KMS-11 (cell line): ENCODE measurements at regions not wholly inside any gene's neighbourhood (a gene's known extent, or its start where the extent isn't known, plus 50 kb on each side); places are given as distances from the start of the nearest gene placed in this dataset.

ENCODE experiments used
- H2AFZ ChIP-seq: fragments of 200-600 bp; sonication (generic); 2 replicates; pipeline ENCODE4 v1.6.1; 2016; ENCODE audit warnings: antibody characterized with exemption, mixed run types, low read depth
- H3K27ac ChIP-seq: fragments of 200-600 bp; sonication (generic); 2 replicates; pipeline ENCODE4 v1.6.1; 2016; ENCODE audit warnings: mild to moderate bottlenecking, mixed run types
- H3K27me3 ChIP-seq: fragments of 200-600 bp; sonication (generic); 2 replicates; pipeline ENCODE4 v1.6.1; 2017; ENCODE audit warnings: mild to moderate bottlenecking, low read depth, mixed run types, moderate library complexity; ENCODE audit not compliant: insufficient read depth
- H3K36me3 ChIP-seq: fragments of 200-600 bp; sonication (generic); 2 replicates; pipeline ENCODE4 v1.6.1; 2017; ENCODE audit warnings: mild to moderate bottlenecking, mixed run types; ENCODE audit not compliant: insufficient read depth
- H3K4me1 ChIP-seq: fragments of 200-600 bp; sonication (generic); 2 replicates; pipeline ENCODE4 v1.6.1; 2016; ENCODE audit warnings: mild to moderate bottlenecking, low read depth, mixed run types; ENCODE audit not compliant: poor library complexity, severe bottlenecking
- H3K4me2 ChIP-seq: fragments of 200-600 bp; sonication (generic); 2 replicates; pipeline ENCODE4 v1.7.0; 2016; ENCODE audit warnings: mild to moderate bottlenecking, mixed run types
- H3K4me3 ChIP-seq: fragments of 200-600 bp; sonication (generic); IDR thresholded peaks from 2 replicates; pipeline ENCODE4 v1.6.1; 2017; ENCODE audit warnings: low read depth, low read length, mixed read lengths; ENCODE audit not compliant: insufficient read depth
- H3K79me2 ChIP-seq: fragments of 200-600 bp; sonication (generic); 2 replicates; pipeline ENCODE4 v1.6.1; 2016; ENCODE audit warnings: low read depth, mixed run types; ENCODE audit not compliant: insufficient read depth
- H3K9ac ChIP-seq: fragments of 200-600 bp; sonication (generic); 2 replicates; pipeline ENCODE4 v1.6.1; 2016; ENCODE audit warnings: mild to moderate bottlenecking, mixed run types
- H4K20me1 ChIP-seq: fragments of 200-600 bp; sonication (generic); 2 replicates; pipeline ENCODE4 v1.6.1; 2016; ENCODE audit warnings: mild to moderate bottlenecking, mixed run types; ENCODE audit not compliant: insufficient read depth
- TF ChIP-seq, protein P1 (sequence below): fragments of 200-600 bp; sonication (generic); conservative IDR thresholded peaks from 2 replicates; pipeline ENCODE4 v1.6.1; 2017; ENCODE audit warnings: low read depth, mild to moderate bottlenecking, antibody characterized with exemption, low read length, moderate library complexity, mixed read lengths

DNA sequence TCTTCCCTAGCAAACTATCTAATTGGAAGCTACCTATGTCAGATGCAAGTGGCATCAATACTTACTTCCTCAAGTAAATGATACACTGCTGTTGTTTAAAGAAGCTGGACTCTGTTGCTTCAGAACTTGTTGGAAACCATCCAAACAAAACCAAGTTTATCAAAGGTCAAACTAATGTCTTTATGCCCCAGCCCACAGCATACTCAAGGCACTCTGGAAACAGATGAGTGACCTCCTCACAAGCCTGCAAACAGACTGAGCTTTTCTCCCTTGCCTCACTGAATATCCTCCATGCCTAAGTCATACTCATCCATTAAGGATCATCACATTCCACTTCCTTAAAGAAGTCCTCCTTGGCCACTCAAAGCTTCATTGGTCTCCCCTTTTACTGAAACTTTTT lies 107.4 kb upstream of the ACP3 start:
- Histone ChIP-seq H3K27ac (no peak overlapping the region), H3K36me3 (no peaks in the 10 kb centered on the region), H3K4me2 (no peak overlapping the region), H3K9ac (no peak overlapping the region), H4K20me1 (no peaks in the 10 kb centered on the region), H3K27me3 (no peaks in the 10 kb centered on the region), H3K79me2 (no peaks in the 10 kb centered on the region), H3K4me3 (no peak overlapping the region), H2AFZ (no peak overlapping the region), H3K4me1 (no peaks in the 10 kb centered on the region)
- TF ChIP-seq, protein P1, sequence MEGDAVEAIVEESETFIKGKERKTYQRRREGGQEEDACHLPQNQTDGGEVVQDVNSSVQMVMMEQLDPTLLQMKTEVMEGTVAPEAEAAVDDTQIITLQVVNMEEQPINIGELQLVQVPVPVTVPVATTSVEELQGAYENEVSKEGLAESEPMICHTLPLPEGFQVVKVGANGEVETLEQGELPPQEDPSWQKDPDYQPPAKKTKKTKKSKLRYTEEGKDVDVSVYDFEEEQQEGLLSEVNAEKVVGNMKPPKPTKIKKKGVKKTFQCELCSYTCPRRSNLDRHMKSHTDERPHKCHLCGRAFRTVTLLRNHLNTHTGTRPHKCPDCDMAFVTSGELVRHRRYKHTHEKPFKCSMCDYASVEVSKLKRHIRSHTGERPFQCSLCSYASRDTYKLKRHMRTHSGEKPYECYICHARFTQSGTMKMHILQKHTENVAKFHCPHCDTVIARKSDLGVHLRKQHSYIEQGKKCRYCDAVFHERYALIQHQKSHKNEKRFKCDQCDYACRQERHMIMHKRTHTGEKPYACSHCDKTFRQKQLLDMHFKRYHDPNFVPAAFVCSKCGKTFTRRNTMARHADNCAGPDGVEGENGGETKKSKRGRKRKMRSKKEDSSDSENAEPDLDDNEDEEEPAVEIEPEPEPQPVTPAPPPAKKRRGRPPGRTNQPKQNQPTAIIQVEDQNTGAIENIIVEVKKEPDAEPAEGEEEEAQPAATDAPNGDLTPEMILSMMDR = no peak

DNA sequence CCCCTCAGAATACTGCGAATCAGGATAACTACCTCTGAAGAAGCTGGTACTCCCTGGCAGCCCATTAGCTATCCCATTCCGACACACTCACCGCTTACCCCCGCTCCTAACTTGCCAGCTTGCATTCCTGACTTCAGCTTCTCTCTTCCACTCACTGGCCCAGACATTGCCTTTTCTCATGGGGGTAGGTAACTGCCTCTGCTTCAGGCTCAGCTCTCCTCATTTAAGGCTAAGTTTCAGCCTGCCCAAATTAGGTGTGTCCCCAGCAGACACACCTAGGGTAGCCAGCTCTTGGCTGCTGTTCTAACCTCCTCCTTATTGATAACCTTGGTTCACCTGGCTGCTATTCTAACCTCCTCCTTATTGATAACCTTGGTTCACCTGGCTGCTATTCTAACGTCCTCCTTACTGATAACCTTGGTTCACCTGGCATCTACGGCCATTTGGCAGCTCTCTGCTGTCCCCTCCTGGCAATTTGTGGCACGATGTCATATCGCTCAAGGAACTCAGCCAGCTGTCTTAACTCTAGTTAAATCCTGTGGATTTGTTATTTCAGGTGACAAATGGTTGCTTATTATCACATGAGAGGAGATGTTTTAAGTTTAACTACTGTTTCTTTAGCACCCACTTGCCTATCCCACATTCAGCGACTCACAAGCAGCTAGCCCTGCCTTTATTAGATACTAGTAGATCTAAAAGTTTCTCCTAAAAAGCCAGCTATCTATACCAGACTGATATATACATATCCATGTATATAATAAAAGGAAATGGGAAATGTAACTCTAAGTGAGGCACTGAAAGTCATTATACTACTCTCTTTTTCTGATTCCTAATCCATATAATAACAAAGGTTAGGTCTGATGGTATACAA lies 106.5 kb upstream of the ACP3 start:
- Histone ChIP-seq H2AFZ (no peak overlapping the region), H3K79me2 (no peaks in the 10 kb centered on the region), H3K9ac (no peak overlapping the region), H3K36me3 (no peaks in the 10 kb centered on the region), H3K4me2 (no peak overlapping the region), H3K27ac (no peak overlapping the region), H3K4me3 (no peak overlapping the region), H4K20me1 (no peaks in the 10 kb centered on the region), H3K4me1 (no peaks in the 10 kb centered on the region), H3K27me3 (no peaks in the 10 kb centered on the region)
- TF ChIP-seq, protein P1 = peak; percentile 69

- H3K27ac ChIP-seq = no peak overlapping the region
- no peak overlapping the region for H3K9ac ChIP-seq
- H2AFZ ChIP-seq = no peak overlapping the region
- no peaks in the 10 kb centered on the region for H3K79me2 ChIP-seq
- no peak overlapping the region for H3K4me3 ChIP-seq
- H4K20me1 ChIP-seq = no peaks in the 10 kb centered on the region
- no peak overlapping the region for H3K4me2 ChIP-seq
- TF ChIP-seq, protein P1 = no peak
- no peaks in the 10 kb centered on the region for H3K36me3 ChIP-seq
- H3K4me1 ChIP-seq = no peaks in the 10 kb centered on the region
- H3K27me3 ChIP-seq = no peaks in the 10 kb centered on the region
Measured at GRCh38 chr3:132211896-132212295, 105.3 kb upstream of the ACP3 start.

GRCh38 chr3:132218817-132219755 lies 98.1 kb upstream of the ACP3 start:
- H4K20me1 ChIP-seq = no peaks in the 10 kb centered on the region
- H3K36me3 ChIP-seq = no peaks in the 10 kb centered on the region
- H3K9ac ChIP-seq = no peak overlapping the region
- no peak overlapping the region for H2AFZ ChIP-seq
- TF ChIP-seq, protein P1 = no peak
- no peak overlapping the region for H3K4me2 ChIP-seq
- H3K27me3 ChIP-seq = no peaks in the 10 kb centered on the region
- H3K79me2 ChIP-seq = no peaks in the 10 kb centered on the region
- no peak overlapping the region for H3K4me3 ChIP-seq
- peaks cover 24% of the 10 kb centered on the region for H3K4me1 ChIP-seq
- no peak overlapping the region for H3K27ac ChIP-seq
